PC-3 (cell line): ENCODE measurements at regions not wholly inside any gene's neighbourhood (a gene's known extent, or its start where the extent isn't known, plus 50 kb on each side); places are given as distances from the start of the nearest gene placed in this dataset.

Experiments used
- EZH2phosphoT487 ChIP-seq: fragments of 300-600 bp; sonication (generic); IDR thresholded peaks from 2 replicates; pipeline ENCODE4 v1.6.1; 2018; ENCODE audit warnings: mild to moderate bottlenecking, antibody characterized with exemption, low read length, borderline replicate concordance
- TF ChIP-seq, protein P1 (sequence below): fragments of 300-600 bp; sonication (generic); conservative IDR thresholded peaks from 2 replicates; pipeline ENCODE4 v1.5.1; 2017; ENCODE audit warnings: antibody characterized with exemption, low read depth, mild to moderate bottlenecking, low read length

GRCh38 chr11:32198053-32198452, 107.2 kb downstream of the RCN1 start:
- TF ChIP-seq, protein P1, sequence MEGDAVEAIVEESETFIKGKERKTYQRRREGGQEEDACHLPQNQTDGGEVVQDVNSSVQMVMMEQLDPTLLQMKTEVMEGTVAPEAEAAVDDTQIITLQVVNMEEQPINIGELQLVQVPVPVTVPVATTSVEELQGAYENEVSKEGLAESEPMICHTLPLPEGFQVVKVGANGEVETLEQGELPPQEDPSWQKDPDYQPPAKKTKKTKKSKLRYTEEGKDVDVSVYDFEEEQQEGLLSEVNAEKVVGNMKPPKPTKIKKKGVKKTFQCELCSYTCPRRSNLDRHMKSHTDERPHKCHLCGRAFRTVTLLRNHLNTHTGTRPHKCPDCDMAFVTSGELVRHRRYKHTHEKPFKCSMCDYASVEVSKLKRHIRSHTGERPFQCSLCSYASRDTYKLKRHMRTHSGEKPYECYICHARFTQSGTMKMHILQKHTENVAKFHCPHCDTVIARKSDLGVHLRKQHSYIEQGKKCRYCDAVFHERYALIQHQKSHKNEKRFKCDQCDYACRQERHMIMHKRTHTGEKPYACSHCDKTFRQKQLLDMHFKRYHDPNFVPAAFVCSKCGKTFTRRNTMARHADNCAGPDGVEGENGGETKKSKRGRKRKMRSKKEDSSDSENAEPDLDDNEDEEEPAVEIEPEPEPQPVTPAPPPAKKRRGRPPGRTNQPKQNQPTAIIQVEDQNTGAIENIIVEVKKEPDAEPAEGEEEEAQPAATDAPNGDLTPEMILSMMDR = no peak
- TF ChIP-seq EZH2phosphoT487 = no peak
